Testis (tissue), 2 donors: ENCODE measurements at regions not wholly inside any gene's neighbourhood (a gene's known extent, or its start where the extent isn't known, plus 50 kb on each side); places are given as distances from the start of the nearest gene placed in this dataset.

Experiments used
- POLR2A ChIP-seq: fragments of 450-650 bp; IDR thresholded peaks from one replicate; pipeline ENCODE4 v1.6.1; 2017; ENCODE audit warnings: antibody characterized with exemption, mild to moderate bottlenecking, moderate library complexity
- TF ChIP-seq, protein P1 (sequence below), 3 experiments: fragments of 450-650 bp in 2 of 3; fragments of 200-600 bp in 1 of 3; sonication (generic) in 1 of 3; IDR thresholded peaks; one replicate each; pipeline ENCODE4 v1.5.1; 2016 to 2019; ENCODE audit warnings: antibody characterized with exemption in 3 of 3, mild to moderate bottlenecking in 2 of 3, moderate library complexity in 1 of 3

DNA sequence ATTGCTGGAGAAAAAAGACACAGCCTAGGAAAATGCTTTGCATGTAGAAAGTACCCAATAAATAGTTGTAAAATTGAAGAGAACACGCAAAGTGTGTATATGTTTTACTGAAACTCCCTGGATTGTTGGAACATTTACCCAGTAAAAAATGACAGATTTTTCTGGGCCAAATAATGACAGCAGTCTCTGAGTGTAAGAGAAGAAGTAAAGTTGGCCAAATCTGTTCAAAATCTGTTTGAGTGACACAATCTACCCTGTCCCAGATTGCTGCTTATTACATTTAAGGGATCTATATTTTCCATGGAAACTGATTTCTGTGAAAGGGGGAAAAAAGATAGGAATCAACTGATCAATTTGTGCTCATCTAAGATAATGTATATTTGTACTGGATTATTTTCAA lies 267.9 kb downstream of the TUSC7 start:
- no peak for TF ChIP-seq POLR2A
- TF ChIP-seq, protein P1, sequence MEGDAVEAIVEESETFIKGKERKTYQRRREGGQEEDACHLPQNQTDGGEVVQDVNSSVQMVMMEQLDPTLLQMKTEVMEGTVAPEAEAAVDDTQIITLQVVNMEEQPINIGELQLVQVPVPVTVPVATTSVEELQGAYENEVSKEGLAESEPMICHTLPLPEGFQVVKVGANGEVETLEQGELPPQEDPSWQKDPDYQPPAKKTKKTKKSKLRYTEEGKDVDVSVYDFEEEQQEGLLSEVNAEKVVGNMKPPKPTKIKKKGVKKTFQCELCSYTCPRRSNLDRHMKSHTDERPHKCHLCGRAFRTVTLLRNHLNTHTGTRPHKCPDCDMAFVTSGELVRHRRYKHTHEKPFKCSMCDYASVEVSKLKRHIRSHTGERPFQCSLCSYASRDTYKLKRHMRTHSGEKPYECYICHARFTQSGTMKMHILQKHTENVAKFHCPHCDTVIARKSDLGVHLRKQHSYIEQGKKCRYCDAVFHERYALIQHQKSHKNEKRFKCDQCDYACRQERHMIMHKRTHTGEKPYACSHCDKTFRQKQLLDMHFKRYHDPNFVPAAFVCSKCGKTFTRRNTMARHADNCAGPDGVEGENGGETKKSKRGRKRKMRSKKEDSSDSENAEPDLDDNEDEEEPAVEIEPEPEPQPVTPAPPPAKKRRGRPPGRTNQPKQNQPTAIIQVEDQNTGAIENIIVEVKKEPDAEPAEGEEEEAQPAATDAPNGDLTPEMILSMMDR (IDR thresholded peaks at IDR 0.05): no peak
